Adrenal gland (tissue), 9 donors: ENCODE measurements at regions not wholly inside any gene's neighbourhood (a gene's known extent, or its start where the extent isn't known, plus 50 kb on each side); places are given as distances from the start of the nearest gene placed in this dataset.
"Not testable (repeated sequence)": the region's sequence is repeated elsewhere in the genome, so short reads cannot be mapped to it uniquely, and the experiment has no call there.

Source experiments
- DNase-seq, 7 donors: peaks; one replicate each; pipeline ENCODE4 v3.0.0-alpha.2; 2019 to 2020
- H3K27ac ChIP-seq, 5 donors: fragments of 200-600 bp; sonication (generic) in 4 of 5; 1 replicate in 3 of 5; 2 replicates in 2 of 5; pipeline versions ENCODE4 v1.5.1 to v1.8.0; 2016 to 2020; ENCODE audit warnings: mild to moderate bottlenecking in 1 of 5
- H3K27me3 ChIP-seq: fragments of 200-600 bp; 2 replicates; pipeline ENCODE4 v1.8.0; 2021
- H3K36me3 ChIP-seq, 2 donors: fragments of 200-600 bp; replicated peaks in 1 of 2; 1 replicate in 1 of 2; 2 replicates in 1 of 2; pipeline versions ENCODE4 v1.5.1 to v1.8.0; 2018 to 2022
- H3K4me1 ChIP-seq, 2 donors: fragments of 200-600 bp; replicated peaks in 1 of 2; 1 replicate in 1 of 2; 2 replicates in 1 of 2; pipeline versions ENCODE4 v1.5.1 to v1.8.0; 2018 to 2021
- H3K4me3 ChIP-seq, 4 donors: fragments of 200-600 bp; sonication (generic) in 3 of 4; one replicate each; pipeline ENCODE4 v1.5.1; 2016 to 2018
- H3K9me3 ChIP-seq, 3 donors: fragments of 200-600 bp; sonication (generic) in 1 of 3; replicated peaks in 1 of 3; 1 replicate in 2 of 3; 2 replicates in 1 of 3; pipeline versions ENCODE4 v1.5.1 to v1.8.0; 2016 to 2021
- CTCF ChIP-seq, 6 experiments: fragments of 450-650 bp in 4 of 6; fragments of 200-600 bp in 2 of 6; sonication (generic) in 1 of 6; IDR thresholded peaks; 1 replicate in 5 of 6; 2 replicates in 1 of 6; pipeline versions ENCODE4 v1.5.1 to v1.8.0; 2016 to 2021; ENCODE audit warnings: antibody characterized with exemption in 6 of 6, mild to moderate bottlenecking in 2 of 6, moderate library complexity in 1 of 6
- POLR2A ChIP-seq, 2 donors: fragments of 450-650 bp; IDR thresholded peaks; one replicate each; pipeline ENCODE4 v1.6.1; 2017; ENCODE audit warnings: antibody characterized with exemption in 2 of 2, mild to moderate bottlenecking in 2 of 2, moderate library complexity in 1 of 2
- WGBS, 4 donors: extraction: QIAGEN DNeasy Blood & Tissue Kit in 2 of 4; methylation state at CpG; one replicate each; pipeline versions ENCODE4 v1.1.5 to v1.1.7; 2013 to 2017; 5-methylcytosine and 5-hydroxymethylcytosine counted together
- intact Hi-C, 2 donors: fragments of 100-400 bp; cut with DNase I; formaldehyde crosslinking; loops; one replicate each; pipeline versions ENCODE4 v1.14.1 to v1.15.0; 2022 to 2023
- donor health status: healthy with polysubstance abuse.
- donor health status: Bipolar disorder and iron deficiency.
- donor health status: DM: yes; HTN: yes; CAD: no.
- donor health status: DM: no; HTN: no; CAD: no.
- donor health status: DM: no; HTN: no; CAD: no.

GRCh38 chr12:93235881-93236280 is 141.8 kb upstream of the NUDT4 start:
- Histone ChIP-seq H3K4me3 (no peak overlapping the region), H3K9me3 (no peaks in the 10 kb centered on the region), H3K36me3 (no peaks in the 10 kb centered on the region), H3K4me1 (no peaks in the 10 kb centered on the region), H3K27me3 (no peaks in the 10 kb centered on the region), H3K27ac (no peak overlapping the region)
- no peak for DNase-seq
- intact Hi-C loops = no loop called here
- TF ChIP-seq CTCF (IDR thresholded peaks at IDR 0.05) (no peak), POLR2A (IDR thresholded peaks at IDR 0.05) (no peak)
- 84 to 93% (median 88%) methylated on average over 4 to 5 of the region's 5 CpGs for WGBS, 4 donors

- intact Hi-C loops = no loop called here
- H3K27me3 ChIP-seq = no peaks in the 10 kb centered on the region
- no peak overlapping the region for H3K27ac ChIP-seq
- no peaks in the 10 kb centered on the region for H3K9me3 ChIP-seq
- peak in 6 of 7 donors; percentile 17 to 65 (median 36) for DNase-seq
- H3K36me3 ChIP-seq = no peaks in the 10 kb centered on the region
- no peak for TF ChIP-seq POLR2A (IDR thresholded peaks at IDR 0.05)
- no peak for TF ChIP-seq CTCF (IDR thresholded peaks at IDR 0.05)
- H3K4me3 ChIP-seq = no peak overlapping the region
- no peaks in the 10 kb centered on the region for H3K4me1 ChIP-seq
- WGBS, 4 donors = 74 to 84% (median 77%) methylated on average over 4 of the region's 4 CpGs
Observed at GRCh38 chr12:93237235-93237915, 140.3 kb upstream of the NUDT4 start.

GRCh38 chr12:93238512-93239262 is 139.0 kb upstream of the NUDT4 start:
- H3K9me3 ChIP-seq, H3K4me3 ChIP-seq, H3K27me3 ChIP-seq, DNase-seq, intact Hi-C loops, H3K27ac ChIP-seq, H3K4me1 ChIP-seq, H3K36me3 ChIP-seq: not testable (repeated sequence)
- 89 to 94% (median 93%) methylated on average over 6 of the region's 6 CpGs for WGBS, 4 donors

- H3K36me3 ChIP-seq, H3K27ac ChIP-seq, H3K27me3 ChIP-seq, DNase-seq, H3K9me3 ChIP-seq, H3K4me3 ChIP-seq: not testable (repeated sequence)
- peaks cover 11 to 16% of the 10 kb centered on the region in 2 donors for H3K4me1 ChIP-seq
- intact Hi-C loops = loop anchor here in 1 of 2 donors (10.0 kb wide), 1 partner anchor 215 kb away; no protein-coding TSS in a partner anchor
- 77 to 94% (median 89%) methylated on average over 2 of the region's 2 CpGs for WGBS, 4 donors
Observed at GRCh38 chr12:93239789-93240188, 137.9 kb upstream of the NUDT4 start.

GRCh38 chr12:93242154-93242972 is 135.4 kb upstream of the NUDT4 start:
- peaks cover 11 to 16% of the 10 kb centered on the region in 2 donors for H3K4me1 ChIP-seq
- 54 to 60% (median 59%) methylated on average over 6 of the region's 6 CpGs for WGBS, 4 donors
- H3K27me3 ChIP-seq = no peaks in the 10 kb centered on the region
- intact Hi-C loops = loop anchor here in 1 of 2 donors (10.0 kb wide), 1 partner anchor 218 kb away; no protein-coding TSS in a partner anchor
- no peak overlapping the region for H3K27ac ChIP-seq
- H3K9me3 ChIP-seq = no peaks in the 10 kb centered on the region
- no peak overlapping the region for H3K4me3 ChIP-seq
- DNase-seq = no peak
- TF ChIP-seq CTCF (IDR thresholded peaks at IDR 0.05) = no peak
- no peak for TF ChIP-seq POLR2A (IDR thresholded peaks at IDR 0.05)
- no peaks in the 10 kb centered on the region for H3K36me3 ChIP-seq
